ENCODE measurements at regions not wholly inside any gene's neighbourhood (a gene's known extent, or its start where the extent isn't known, plus 50 kb on each side); places are given as distances from the start of the nearest gene placed in this dataset.

DNA sequence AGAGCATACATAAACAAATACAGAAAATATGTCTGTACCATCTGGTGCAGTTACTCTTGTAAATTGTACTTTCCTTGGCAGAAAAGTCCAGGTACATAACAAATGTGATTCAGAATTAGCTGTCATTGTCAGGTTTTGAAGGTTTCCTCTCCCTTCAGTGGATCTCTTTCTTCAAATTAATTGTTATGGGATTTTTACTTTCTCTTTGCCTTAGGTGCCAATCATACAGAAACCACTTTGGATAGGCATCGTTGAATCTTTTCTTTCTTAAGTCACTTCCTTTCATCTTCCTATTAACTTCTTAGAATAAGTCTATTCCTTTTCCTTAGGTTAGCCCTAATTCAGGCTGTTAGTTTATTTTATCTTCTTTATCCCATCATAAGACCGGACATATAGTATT is 1992.1 kb upstream of the IGFBP7 start:
- H3F3A ChIP-seq (ENCODE audit: low read depth), result no peaks in the 10 kb centered on the region
- H3K79me2 ChIP-seq (ENCODE audit: insufficient read depth, low read length), result no peaks in the 10 kb centered on the region
- H3K4me1 ChIP-seq (ENCODE audit: insufficient read depth, low read length, poor library complexity, severe bottlenecking), result no peaks in the 10 kb centered on the region
- H3K9ac ChIP-seq (ENCODE audit: low read depth, low read length, poor library complexity, severe bottlenecking), result no peak overlapping the region
- no peaks in the 10 kb centered on the region for H3K9me2 ChIP-seq (replicated peaks; ENCODE audit: low read depth, low read length)
- no peaks in the 10 kb centered on the region for H4K20me1 ChIP-seq (ENCODE audit: insufficient read depth, low read length, poor library complexity, severe bottlenecking)
- no peak overlapping the region for H3K4me3 ChIP-seq (ENCODE audit: low read length, poor library complexity, severe bottlenecking)
- no peak overlapping the region for H2AFZ ChIP-seq (ENCODE audit: low read length)
- H3K27me3 ChIP-seq (ENCODE audit: insufficient read depth, low read length, poor library complexity, severe bottlenecking), result no peaks in the 10 kb centered on the region
- no peaks in the 10 kb centered on the region for H3K9me3 ChIP-seq (ENCODE audit: insufficient read depth, low read depth, low read length)
- H3K4me2 ChIP-seq (ENCODE audit: low read depth, low read length, poor library complexity, severe bottlenecking), result no peak overlapping the region
- H3K36me3 ChIP-seq (ENCODE audit: insufficient read depth, low read length), result no peaks in the 10 kb centered on the region
- TF ChIP-seq EZH2phosphoT487 (IDR thresholded peaks at IDR 0.05; ENCODE audit: borderline replicate concordance), result no peak
- TF ChIP-seq, protein P1, sequence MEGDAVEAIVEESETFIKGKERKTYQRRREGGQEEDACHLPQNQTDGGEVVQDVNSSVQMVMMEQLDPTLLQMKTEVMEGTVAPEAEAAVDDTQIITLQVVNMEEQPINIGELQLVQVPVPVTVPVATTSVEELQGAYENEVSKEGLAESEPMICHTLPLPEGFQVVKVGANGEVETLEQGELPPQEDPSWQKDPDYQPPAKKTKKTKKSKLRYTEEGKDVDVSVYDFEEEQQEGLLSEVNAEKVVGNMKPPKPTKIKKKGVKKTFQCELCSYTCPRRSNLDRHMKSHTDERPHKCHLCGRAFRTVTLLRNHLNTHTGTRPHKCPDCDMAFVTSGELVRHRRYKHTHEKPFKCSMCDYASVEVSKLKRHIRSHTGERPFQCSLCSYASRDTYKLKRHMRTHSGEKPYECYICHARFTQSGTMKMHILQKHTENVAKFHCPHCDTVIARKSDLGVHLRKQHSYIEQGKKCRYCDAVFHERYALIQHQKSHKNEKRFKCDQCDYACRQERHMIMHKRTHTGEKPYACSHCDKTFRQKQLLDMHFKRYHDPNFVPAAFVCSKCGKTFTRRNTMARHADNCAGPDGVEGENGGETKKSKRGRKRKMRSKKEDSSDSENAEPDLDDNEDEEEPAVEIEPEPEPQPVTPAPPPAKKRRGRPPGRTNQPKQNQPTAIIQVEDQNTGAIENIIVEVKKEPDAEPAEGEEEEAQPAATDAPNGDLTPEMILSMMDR (conservative IDR thresholded peaks at IDR 0.05; ENCODE audit: low read length), result no peak

DNA sequence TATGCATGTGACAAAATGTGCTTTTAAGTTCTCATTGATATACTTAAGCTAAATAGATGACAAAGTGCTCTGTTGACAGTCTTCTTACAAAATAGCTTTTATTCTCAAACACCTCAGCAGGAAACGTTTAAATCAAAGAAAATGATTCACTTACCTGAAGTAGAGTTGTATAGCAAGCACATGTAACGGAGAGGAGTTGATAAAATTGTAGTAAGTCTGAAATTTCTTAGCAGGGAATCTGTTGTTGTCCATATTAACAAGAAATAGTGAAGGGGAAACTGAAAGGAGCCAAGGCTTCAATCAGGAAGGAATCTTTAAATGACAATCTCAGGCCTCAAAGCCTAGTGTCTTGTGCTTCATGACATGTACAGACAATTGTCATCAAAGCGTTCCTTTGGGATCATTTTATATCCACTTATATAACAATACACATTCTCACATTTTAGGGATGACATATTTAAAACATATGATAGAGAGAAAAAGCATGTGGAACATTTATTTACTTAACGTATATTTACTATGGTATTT is 2010.2 kb upstream of the IGFBP7 start:
- Histone ChIP-seq H3K9ac (ENCODE audit: low read depth, low read length, poor library complexity, severe bottlenecking) (no peak overlapping the region), H3K9me2 (replicated peaks; ENCODE audit: low read depth, low read length) (no peaks in the 10 kb centered on the region), H4K20me1 (ENCODE audit: insufficient read depth, low read length, poor library complexity, severe bottlenecking) (no peaks in the 10 kb centered on the region), H2AFZ (ENCODE audit: low read length) (no peak overlapping the region), H3K9me3 (ENCODE audit: insufficient read depth, low read depth, low read length) (no peaks in the 10 kb centered on the region), H3F3A (ENCODE audit: low read depth) (no peaks in the 10 kb centered on the region), H3K4me3 (ENCODE audit: low read length, poor library complexity, severe bottlenecking) (no peak overlapping the region), H3K79me2 (ENCODE audit: insufficient read depth, low read length) (no peaks in the 10 kb centered on the region), H3K4me2 (ENCODE audit: low read depth, low read length, poor library complexity, severe bottlenecking) (no peak overlapping the region), H3K4me1 (ENCODE audit: insufficient read depth, low read length, poor library complexity, severe bottlenecking) (no peaks in the 10 kb centered on the region), H3K27me3 (ENCODE audit: insufficient read depth, low read length, poor library complexity, severe bottlenecking) (no peaks in the 10 kb centered on the region), H3K36me3 (ENCODE audit: insufficient read depth, low read length) (no peaks in the 10 kb centered on the region)
- TF ChIP-seq, protein P1 (conservative IDR thresholded peaks at IDR 0.05; ENCODE audit: low read length), result no peak
- no peak for TF ChIP-seq EZH2phosphoT487 (IDR thresholded peaks at IDR 0.05; ENCODE audit: borderline replicate concordance)

DNA sequence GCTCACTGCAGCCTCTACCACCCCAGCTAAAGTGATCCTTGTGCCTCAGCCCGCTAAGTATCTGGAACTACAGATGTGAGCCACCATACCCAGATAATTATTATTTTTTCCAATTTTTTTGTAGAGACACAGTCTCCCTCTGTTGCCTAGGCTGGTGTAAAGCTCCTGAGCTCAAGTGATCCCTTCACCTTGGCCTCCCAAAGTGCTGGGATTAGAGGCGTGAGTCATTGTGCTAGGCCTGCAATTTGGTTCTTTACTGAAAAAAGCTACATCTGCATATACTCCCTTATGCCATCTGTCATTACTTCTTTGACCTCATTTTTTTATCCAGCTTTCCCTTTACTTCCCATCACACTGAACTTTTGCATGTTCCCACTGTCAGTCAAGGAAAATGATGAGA is 2012.4 kb upstream of the IGFBP7 start:
- TF ChIP-seq, protein P1 (conservative IDR thresholded peaks at IDR 0.05; ENCODE audit: low read length), result no peak
- TF ChIP-seq EZH2phosphoT487 (IDR thresholded peaks at IDR 0.05; ENCODE audit: borderline replicate concordance), result no peak
- Histone ChIP-seq H3K9ac (ENCODE audit: low read depth, low read length, poor library complexity, severe bottlenecking) (no peak overlapping the region), H3K4me3 (ENCODE audit: low read length, poor library complexity, severe bottlenecking) (no peak overlapping the region), H3K36me3 (ENCODE audit: insufficient read depth, low read length) (no peaks in the 10 kb centered on the region), H2AFZ (ENCODE audit: low read length) (no peak overlapping the region), H3K4me2 (ENCODE audit: low read depth, low read length, poor library complexity, severe bottlenecking) (no peak overlapping the region), H3F3A (ENCODE audit: low read depth) (no peaks in the 10 kb centered on the region), H3K9me3 (ENCODE audit: insufficient read depth, low read depth, low read length) (no peaks in the 10 kb centered on the region), H3K27me3 (ENCODE audit: insufficient read depth, low read length, poor library complexity, severe bottlenecking) (no peaks in the 10 kb centered on the region), H3K9me2 (replicated peaks; ENCODE audit: low read depth, low read length) (no peaks in the 10 kb centered on the region), H3K4me1 (ENCODE audit: insufficient read depth, low read length, poor library complexity, severe bottlenecking) (no peaks in the 10 kb centered on the region), H4K20me1 (ENCODE audit: insufficient read depth, low read length, poor library complexity, severe bottlenecking) (no peaks in the 10 kb centered on the region), H3K79me2 (ENCODE audit: insufficient read depth, low read length) (no peaks in the 10 kb centered on the region)
